PC-3 (cell line): ENCODE measurements at regions not wholly inside any gene's neighbourhood (a gene's known extent, or its start where the extent isn't known, plus 50 kb on each side); places are given as distances from the start of the nearest gene placed in this dataset.

Experiments used
- ATAC-seq: fragments of 200-7000 bp; cut with Tn5 transposase; 2 replicates; pipeline ENCODE4 v1.9.1; 2020; ENCODE audit warnings: mild to moderate bottlenecking, moderate library complexity
- BruUV-seq: library from RNA; stranded (reverse); fragments of 400-500 nt; replicated peaks from 2 replicates; lab custom pipeline; 2021; lab: Mats Ljungman, UMichigan
- CTCF ChIA-PET: fragments of 300-600 bp; sonication (Branson Sonifier 250); formaldehyde crosslinking; loops from one replicate; lab custom pipeline; 2022; ENCODE audit warnings: antibody characterized with exemption; lab: Charles Lee
- POLR2A ChIA-PET: fragments of 300-600 bp; sonication (Branson Sonifier 250); formaldehyde crosslinking; loops from one replicate; lab custom pipeline; 2022; ENCODE audit warnings: antibody characterized with exemption; ENCODE audit not compliant: unreplicated experiment; lab: Charles Lee
- DNase-seq: peaks from one replicate; pipeline ENCODE4 v3.0.0-alpha.2; 2015
- H2AFZ ChIP-seq: fragments of 300-600 bp; sonication (generic); 2 replicates; pipeline ENCODE4 v1.6.0; 2016; ENCODE audit warnings: antibody characterized with exemption, low read length
- H3F3A ChIP-seq: fragments of 300-600 bp; sonication (generic); one replicate; pipeline ENCODE4 v1.6.0; 2017; ENCODE audit warnings: antibody characterized with exemption, low read length, control low read depth, mild to moderate bottlenecking; ENCODE audit not compliant: unreplicated experiment
- H3K27ac ChIP-seq: fragments of 300-600 bp; sonication (generic); 2 replicates; pipeline ENCODE4 v1.5.1; 2016; ENCODE audit warnings: mild to moderate bottlenecking, low read length
- H3K27me3 ChIP-seq: fragments of 300-600 bp; sonication (generic); 2 replicates; pipeline ENCODE4 v1.6.1; 2016; ENCODE audit warnings: low read length, mixed read lengths
- H3K36me3 ChIP-seq: fragments of 300-600 bp; sonication (generic); 2 replicates; pipeline ENCODE4 v1.6.1; 2016; ENCODE audit warnings: low read depth, mixed run types, low read length, mixed read lengths
- H3K4me1 ChIP-seq: fragments of 300-600 bp; sonication (generic); 2 replicates; pipeline ENCODE4 v1.5.1; 2016; ENCODE audit warnings: low read length; ENCODE audit not compliant: insufficient read depth
- H3K4me2 ChIP-seq: fragments of 300-600 bp; sonication (generic); 2 replicates; pipeline ENCODE4 v1.6.0; 2016; ENCODE audit warnings: low read length
- H3K4me3 ChIP-seq: fragments of 300-600 bp; sonication (generic); 2 replicates; pipeline ENCODE4 v1.5.1; 2016; ENCODE audit warnings: mild to moderate bottlenecking, low read length, mixed read lengths
- H3K79me2 ChIP-seq: fragments of 300-600 bp; sonication (generic); 2 replicates; pipeline ENCODE4 v1.6.1; 2017; ENCODE audit warnings: low read length, mixed read lengths
- H3K9ac ChIP-seq: fragments of 300-600 bp; sonication (generic); 2 replicates; pipeline ENCODE4 v1.6.0; 2016; ENCODE audit warnings: mild to moderate bottlenecking, low read length
- H3K9me2 ChIP-seq: fragments of 300-600 bp; sonication (generic); replicated peaks from 2 replicates; pipeline ENCODE4 v1.6.1; 2016; ENCODE audit warnings: mixed run types, low read length, mixed read lengths
- H3K9me3 ChIP-seq: fragments of 300-600 bp; sonication (generic); 2 replicates; pipeline ENCODE4 v1.6.1; 2016; ENCODE audit warnings: low read length, mixed read lengths
- H4K20me1 ChIP-seq: fragments of 300-600 bp; sonication (generic); 2 replicates; pipeline ENCODE4 v1.6.1; 2016; ENCODE audit warnings: low read length, mixed read lengths
- CTCF ChIP-seq: fragments of 300-600 bp; sonication (generic); conservative IDR thresholded peaks from 2 replicates; pipeline ENCODE4 v1.5.1; 2017; ENCODE audit warnings: antibody characterized with exemption, low read depth, mild to moderate bottlenecking, low read length
- EZH2 ChIP-seq: fragments of 300-600 bp; sonication (generic); IDR thresholded peaks from one replicate; pipeline ENCODE4 v1.6.1; 2017; ENCODE audit warnings: antibody characterized with exemption, mild to moderate bottlenecking, low read length; ENCODE audit not compliant: unreplicated experiment
- EZH2phosphoT487 ChIP-seq: fragments of 300-600 bp; sonication (generic); IDR thresholded peaks from 2 replicates; pipeline ENCODE4 v1.6.1; 2018; ENCODE audit warnings: mild to moderate bottlenecking, antibody characterized with exemption, low read length, borderline replicate concordance
- intact Hi-C: fragments of 100-400 bp; cut with micrococcal nuclease; formaldehyde crosslinking; loops from 2 replicates; pipeline ENCODE4 v1.9.0; 2023

GRCh38 chr7:31236868-31237267 is 103.7 kb downstream of the NEUROD6 start:
- H3K36me3 ChIP-seq: no peaks in the 10 kb centered on the region

GRCh38 chr7:31234836-31235605 is 105.5 kb downstream of the NEUROD6 start:
- DNase-seq (no peak), ATAC-seq (no peak)
- no peaks in the 10 kb centered on the region for H3K9me3 ChIP-seq
- no peak overlapping the region for H3K27ac ChIP-seq
- H3F3A ChIP-seq: no peaks in the 10 kb centered on the region
- no peaks in the 10 kb centered on the region for H3K4me1 ChIP-seq
- no peaks in the 10 kb centered on the region for H4K20me1 ChIP-seq
- H3K27me3 ChIP-seq: peaks cover 87% of the 10 kb centered on the region
- H3K4me2 ChIP-seq: no peak overlapping the region
- H3K4me3 ChIP-seq: no peak overlapping the region
- CTCF ChIA-PET: no interaction called here
- BruUV-seq: no TSS peak
- no peaks in the 10 kb centered on the region for H3K36me3 ChIP-seq
- H2AFZ ChIP-seq: no peak overlapping the region
- intact Hi-C loops: no loop called here
- POLR2A ChIA-PET: no interaction called here
- no peak overlapping the region for H3K9ac ChIP-seq
- H3K79me2 ChIP-seq: no peaks in the 10 kb centered on the region
- H3K9me2 ChIP-seq: no peaks in the 10 kb centered on the region
- TF ChIP-seq EZH2phosphoT487 (no peak), EZH2 (no peak), CTCF (no peak)

More at GRCh38 chr7:31236868-31237267, 103.7 kb downstream of the NEUROD6 start:
- DNase-seq (no peak), ATAC-seq (no peak)
- H3K79me2 ChIP-seq: no peaks in the 10 kb centered on the region
- intact Hi-C loops: no loop called here
- no TSS peak for BruUV-seq
- H3K4me2 ChIP-seq: no peak overlapping the region
- no peak overlapping the region for H3K9ac ChIP-seq
- ChIA-PET CTCF (no interaction called here), POLR2A (no interaction called here)
- H3K9me3 ChIP-seq: no peaks in the 10 kb centered on the region
- no peaks in the 10 kb centered on the region for H3K4me1 ChIP-seq
- H3K27ac ChIP-seq: no peak overlapping the region
- no peaks in the 10 kb centered on the region for H3F3A ChIP-seq
- H2AFZ ChIP-seq: no peak overlapping the region
- peaks cover 70% of the 10 kb centered on the region for H3K27me3 ChIP-seq
- no peak overlapping the region for H3K4me3 ChIP-seq
- H3K9me2 ChIP-seq: no peaks in the 10 kb centered on the region
- no peak for TF ChIP-seq CTCF
- no peak for TF ChIP-seq EZH2
- H4K20me1 ChIP-seq: no peaks in the 10 kb centered on the region

GRCh38 chr7:31228957-31229356 is 111.6 kb downstream of the NEUROD6 start:
- H4K20me1 ChIP-seq: no peaks in the 10 kb centered on the region
- ATAC-seq (no peak), DNase-seq (no peak)
- no peak overlapping the region for H3K4me2 ChIP-seq
- no peaks in the 10 kb centered on the region for H3K9me3 ChIP-seq
- no peak for TF ChIP-seq CTCF
- H3K4me3 ChIP-seq: no peak overlapping the region
- POLR2A ChIA-PET: no interaction called here
- H3K79me2 ChIP-seq: no peaks in the 10 kb centered on the region
- no peak overlapping the region for H3K27ac ChIP-seq
- no TSS peak for BruUV-seq
- no peaks in the 10 kb centered on the region for H3K9me2 ChIP-seq
- no peak overlapping the region for H2AFZ ChIP-seq
- H3K27me3 ChIP-seq: peaks cover 55% of the 10 kb centered on the region
- CTCF ChIA-PET: no interaction called here
- H3K36me3 ChIP-seq: no peaks in the 10 kb centered on the region
- intact Hi-C loops: no loop called here
- H3K9ac ChIP-seq: no peak overlapping the region
- H3F3A ChIP-seq: no peaks in the 10 kb centered on the region
- no peaks in the 10 kb centered on the region for H3K4me1 ChIP-seq
